ENCODE measurements at regions not wholly inside any gene's neighbourhood (a gene's known extent, or its start where the extent isn't known, plus 50 kb on each side); places are given as distances from the start of the nearest gene placed in this dataset.

DNA sequence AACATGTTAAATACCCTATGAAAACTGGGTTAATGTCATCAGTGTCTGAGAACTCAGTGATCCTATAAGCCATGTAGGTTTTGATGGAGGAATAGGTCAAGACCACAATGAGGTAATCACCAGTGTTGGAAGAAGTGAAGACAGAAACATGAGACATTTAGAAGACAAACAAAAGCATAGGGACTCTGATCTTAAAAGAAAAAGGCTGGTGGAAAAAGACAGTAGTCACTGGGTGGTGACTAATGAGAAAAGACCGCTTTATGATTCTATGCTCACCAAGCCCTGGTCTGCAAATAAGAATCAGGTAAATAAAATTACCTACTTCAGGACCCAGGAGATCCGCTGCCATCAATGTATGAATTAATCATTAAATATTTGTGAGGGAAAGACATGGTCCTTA lies 271.9 kb downstream of the GPD2 start (continued):
- TF ChIP-seq PHF21A (CRISPR knock-in tag; IDR thresholded peaks at IDR 0.05) (no peak), GZF1 (CRISPR knock-in tag; IDR thresholded peaks at IDR 0.05) (no peak), FUBP1 (CRISPR knock-in tag; IDR thresholded peaks at IDR 0.05; ENCODE audit: borderline replicate concordance) (no peak)

DNA sequence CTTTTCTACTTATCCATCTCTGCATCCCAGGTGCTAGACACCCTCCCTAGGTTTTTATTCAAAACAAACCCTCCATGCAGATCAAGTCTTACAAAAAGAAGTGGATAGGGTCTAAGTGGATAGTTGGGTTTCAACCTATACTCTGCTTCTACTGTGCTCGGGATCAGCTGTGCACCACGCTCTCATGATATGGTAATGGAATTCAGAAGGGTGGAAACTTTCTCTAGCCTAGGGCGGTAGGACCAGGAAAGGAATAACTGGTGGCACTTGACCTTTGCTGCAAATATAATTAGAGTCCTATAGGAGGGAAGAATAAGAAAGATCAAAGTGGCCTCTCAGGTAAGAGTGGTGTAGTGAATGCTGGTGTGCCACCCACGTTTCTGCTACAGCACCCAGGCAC lies 272.9 kb downstream of the GPD2 start:
- no peak overlapping the region for H3K4me2 ChIP-seq (ENCODE audit: low read depth, low read length)
- H2AFZ ChIP-seq (ENCODE audit: low read length), result no peak overlapping the region
- ATAC-seq, result no peak
- H3K27me3 ChIP-seq (ENCODE audit: control insufficient read depth in 1 of 2, insufficient read depth in 2 of 2, low read length in 2 of 2), result no peaks in the 10 kb centered on the region
- no peaks in the 10 kb centered on the region for H3K79me2 ChIP-seq (ENCODE audit: insufficient read depth, low read length)
- H4K20me1 ChIP-seq (ENCODE audit: insufficient read depth, low read length), result no peaks in the 10 kb centered on the region
- ChIA-PET CTCF (ENCODE audit: low intra/inter-chr PET ratio, low total read pairs) (no interaction called here), POLR2A (no interaction called here)
- no peak overlapping the region for H3K4me3 ChIP-seq (replicated peaks in 1 of 3; ENCODE audit: insufficient read depth in 1 of 3, low read depth in 2 of 3, low read length in 3 of 3)
- no peak overlapping the region for H3K9ac ChIP-seq (ENCODE audit: insufficient read depth, low read depth, low read length)
- H3K27ac ChIP-seq (ENCODE audit: extremely low read length, insufficient read depth, low read length), result no peak overlapping the region
- 13% methylated on average over 4 of the region's 4 CpGs for WGBS (ENCODE audit: low lambda C conversion rate)
- H3K9me3 ChIP-seq (ENCODE audit: low read length), result no peaks in the 10 kb centered on the region; the same call in 1 of the 2 replicates
- no TSS peak for BruUV-seq (replicated peaks)
- no peaks in the 10 kb centered on the region for H3K36me3 ChIP-seq (replicated peaks in 1 of 2; ENCODE audit: control insufficient read depth in 1 of 2, insufficient read depth in 2 of 2, low read length in 2 of 2)
- intact Hi-C loops (cut with micrococcal nuclease; ENCODE audit: unreplicated experiment), result no loop called here
- no peak for DNase-seq (ENCODE audit: low spot score)
- H3K4me1 ChIP-seq (ENCODE audit: insufficient read depth, low read length), result no peaks in the 10 kb centered on the region
- in situ Hi-C loops (cut with HindIII; ENCODE audit: extremely low pct_ligation_motif_present, low pct_unique_long_range_greater_than_20kb), result no loop called here
- no peak for FAIRE-seq
- TF ChIP-seq ZNF556 (CRISPR knock-in tag; IDR thresholded peaks at IDR 0.05; ENCODE audit: borderline replicate concordance), result no peak
- no peak for TF ChIP-seq HOXD1 (CRISPR knock-in tag; IDR thresholded peaks at IDR 0.05)
- TF ChIP-seq GZF1 (CRISPR knock-in tag; IDR thresholded peaks at IDR 0.05), result no peak
- TF ChIP-seq ATF7-NPFF (CRISPR knock-in tag; IDR thresholded peaks at IDR 0.05; ENCODE audit: low read depth), result no peak
- TF ChIP-seq ZMYM3 (CRISPR knock-in tag; IDR thresholded peaks at IDR 0.05), result no peak
- no peak for TF ChIP-seq NFYB (CRISPR knock-in tag; IDR thresholded peaks at IDR 0.05)
- no peak for TF ChIP-seq KAT2B (IDR thresholded peaks at IDR 0.05; ENCODE audit: borderline replicate concordance, low read depth, low read length)
- no peak for TF ChIP-seq YEATS4 (CRISPR knock-in tag; IDR thresholded peaks at IDR 0.05; ENCODE audit: borderline replicate concordance)
- no peak for TF ChIP-seq ZMYM2 (CRISPR knock-in tag; IDR thresholded peaks at IDR 0.05)
- TF ChIP-seq KAT7 (CRISPR knock-in tag; IDR thresholded peaks at IDR 0.05; ENCODE audit: borderline replicate concordance), result no peak
- TF ChIP-seq, protein P1, sequence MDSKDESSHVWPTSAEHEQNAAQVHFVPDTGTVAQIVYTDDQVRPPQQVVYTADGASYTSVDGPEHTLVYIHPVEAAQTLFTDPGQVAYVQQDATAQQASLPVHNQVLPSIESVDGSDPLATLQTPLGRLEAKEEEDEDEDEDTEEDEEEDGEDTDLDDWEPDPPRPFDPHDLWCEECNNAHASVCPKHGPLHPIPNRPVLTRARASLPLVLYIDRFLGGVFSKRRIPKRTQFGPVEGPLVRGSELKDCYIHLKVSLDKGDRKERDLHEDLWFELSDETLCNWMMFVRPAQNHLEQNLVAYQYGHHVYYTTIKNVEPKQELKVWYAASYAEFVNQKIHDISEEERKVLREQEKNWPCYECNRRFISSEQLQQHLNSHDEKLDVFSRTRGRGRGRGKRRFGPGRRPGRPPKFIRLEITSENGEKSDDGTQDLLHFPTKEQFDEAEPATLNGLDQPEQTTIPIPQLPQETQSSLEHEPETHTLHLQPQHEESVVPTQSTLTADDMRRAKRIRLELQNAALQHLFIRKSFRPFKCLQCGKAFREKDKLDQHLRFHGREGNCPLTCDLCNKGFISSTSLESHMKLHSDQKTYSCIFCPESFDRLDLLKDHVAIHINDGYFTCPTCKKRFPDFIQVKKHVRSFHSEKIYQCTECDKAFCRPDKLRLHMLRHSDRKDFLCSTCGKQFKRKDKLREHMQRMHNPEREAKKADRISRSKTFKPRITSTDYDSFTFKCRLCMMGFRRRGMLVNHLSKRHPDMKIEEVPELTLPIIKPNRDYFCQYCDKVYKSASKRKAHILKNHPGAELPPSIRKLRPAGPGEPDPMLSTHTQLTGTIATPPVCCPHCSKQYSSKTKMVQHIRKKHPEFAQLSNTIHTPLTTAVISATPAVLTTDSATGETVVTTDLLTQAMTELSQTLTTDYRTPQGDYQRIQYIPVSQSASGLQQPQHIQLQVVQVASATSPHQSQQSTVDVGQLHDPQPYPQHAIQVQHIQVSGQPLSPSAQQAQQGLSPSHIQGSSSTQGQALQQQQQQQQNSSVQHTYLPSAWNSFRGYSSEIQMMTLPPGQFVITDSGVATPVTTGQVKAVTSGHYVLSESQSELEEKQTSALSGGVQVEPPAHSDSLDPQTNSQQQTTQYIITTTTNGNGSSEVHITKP (CRISPR knock-in tag; IDR thresholded peaks at IDR 0.05; ENCODE audit: low read depth), result no peak
- no peak for TF ChIP-seq HES4 (CRISPR knock-in tag; IDR thresholded peaks at IDR 0.05; ENCODE audit: borderline replicate concordance)
- TF ChIP-seq AKAP8 (CRISPR knock-in tag; IDR thresholded peaks at IDR 0.05), result no peak
- TF ChIP-seq PPARG (CRISPR knock-in tag; conservative IDR thresholded peaks at IDR 0.05), result no peak
- no peak for TF ChIP-seq ZSCAN12 (CRISPR knock-in tag; IDR thresholded peaks at IDR 0.05)
- TF ChIP-seq ZNF496 (CRISPR knock-in tag; IDR thresholded peaks at IDR 0.05; ENCODE audit: insufficient replicate concordance), result no peak
- TF ChIP-seq, protein P2, sequence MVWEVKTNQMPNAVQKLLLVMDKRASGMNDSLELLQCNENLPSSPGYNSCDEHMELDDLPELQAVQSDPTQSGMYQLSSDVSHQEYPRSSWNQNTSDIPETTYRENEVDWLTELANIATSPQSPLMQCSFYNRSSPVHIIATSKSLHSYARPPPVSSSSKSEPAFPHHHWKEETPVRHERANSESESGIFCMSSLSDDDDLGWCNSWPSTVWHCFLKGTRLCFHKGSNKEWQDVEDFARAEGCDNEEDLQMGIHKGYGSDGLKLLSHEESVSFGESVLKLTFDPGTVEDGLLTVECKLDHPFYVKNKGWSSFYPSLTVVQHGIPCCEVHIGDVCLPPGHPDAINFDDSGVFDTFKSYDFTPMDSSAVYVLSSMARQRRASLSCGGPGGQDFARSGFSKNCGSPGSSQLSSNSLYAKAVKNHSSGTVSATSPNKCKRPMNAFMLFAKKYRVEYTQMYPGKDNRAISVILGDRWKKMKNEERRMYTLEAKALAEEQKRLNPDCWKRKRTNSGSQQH (CRISPR knock-in tag; IDR thresholded peaks at IDR 0.05; ENCODE audit: low read depth), result no peak

Data from HepG2 (cell line).